ENCODE measurements at regions not wholly inside any gene's neighbourhood (a gene's known extent, or its start where the extent isn't known, plus 50 kb on each side); places are given as distances from the start of the nearest gene placed in this dataset.

DNA sequence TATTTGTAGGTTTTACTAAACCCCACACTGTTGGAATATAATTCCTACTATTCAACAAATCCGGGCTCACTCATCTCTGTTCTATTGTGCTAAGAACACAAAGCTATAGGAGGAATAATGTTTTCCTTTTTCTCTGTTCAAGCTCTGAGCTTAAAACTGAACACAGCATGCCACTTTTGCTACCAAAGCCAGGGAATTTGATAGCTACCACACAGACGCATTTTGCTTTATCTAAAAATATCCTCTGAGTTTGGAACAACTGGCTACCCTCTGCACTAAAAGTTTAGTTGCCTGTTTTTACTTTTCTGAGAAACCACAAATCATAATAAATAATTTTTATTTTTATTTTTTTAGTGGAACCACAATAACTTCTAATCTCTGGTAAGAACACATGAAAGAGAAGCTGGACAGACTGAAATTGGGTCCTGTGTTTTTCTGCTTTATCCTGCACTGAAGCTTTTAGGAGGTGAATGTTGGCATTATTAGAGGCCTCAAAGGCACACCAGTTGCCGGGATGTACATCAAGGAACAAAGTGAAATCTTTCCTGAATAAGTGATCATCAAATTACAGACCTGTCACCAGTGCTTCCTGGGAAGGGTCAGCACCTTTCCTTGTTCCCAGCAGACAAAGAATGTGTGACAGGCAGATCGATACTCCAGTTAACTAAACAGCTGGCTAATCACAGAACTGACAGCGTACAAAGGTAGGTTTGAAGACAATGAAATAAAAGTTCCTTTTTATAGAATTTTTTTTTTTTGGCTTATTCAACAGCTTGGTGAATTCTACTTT lies 523.2 kb upstream of the TENM4 start:
- WGBS (ENCODE audit: missing lambda C conversion rate) = under 1% methylated on average over 5 of the region's 5 CpGs

DNA sequence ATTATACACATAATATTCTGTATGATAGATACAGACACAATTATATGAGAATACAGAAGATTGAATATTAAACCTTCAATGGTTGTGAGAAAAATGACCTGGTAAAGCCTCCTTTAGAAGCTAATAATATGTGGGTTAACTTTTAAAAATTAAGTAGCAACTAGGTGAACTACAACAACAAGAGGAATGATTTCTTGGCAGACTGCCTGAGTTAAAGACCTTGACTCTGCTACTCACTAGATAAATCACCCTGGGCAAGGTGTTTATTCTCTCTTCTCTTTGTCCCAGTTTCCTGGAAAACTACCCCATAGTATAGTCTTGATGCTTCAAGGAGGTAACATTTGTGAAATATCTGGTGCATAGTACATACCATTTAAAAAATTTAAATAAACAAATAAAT lies 519.6 kb upstream of the TENM4 start:
- H3K4me1 ChIP-seq = no peaks in the 10 kb centered on the region
- FAIRE-seq = no peak
- ChIA-PET POLR2A (no interaction called here), CTCF (no interaction called here)
- no peak overlapping the region for H3K27ac ChIP-seq
- no peak for ATAC-seq
- H3K9me3 ChIP-seq = peaks cover 5% of the 10 kb centered on the region; the same call in 1 of the 3 replicates
- no peak overlapping the region for H3K4me3 ChIP-seq
- no peak overlapping the region for H3K4me2 ChIP-seq
- no peak for DNase-seq (ENCODE audit: low read depth in 1 of 2, low spot score in 1 of 2)
- TF ChIP-seq, protein P1, sequence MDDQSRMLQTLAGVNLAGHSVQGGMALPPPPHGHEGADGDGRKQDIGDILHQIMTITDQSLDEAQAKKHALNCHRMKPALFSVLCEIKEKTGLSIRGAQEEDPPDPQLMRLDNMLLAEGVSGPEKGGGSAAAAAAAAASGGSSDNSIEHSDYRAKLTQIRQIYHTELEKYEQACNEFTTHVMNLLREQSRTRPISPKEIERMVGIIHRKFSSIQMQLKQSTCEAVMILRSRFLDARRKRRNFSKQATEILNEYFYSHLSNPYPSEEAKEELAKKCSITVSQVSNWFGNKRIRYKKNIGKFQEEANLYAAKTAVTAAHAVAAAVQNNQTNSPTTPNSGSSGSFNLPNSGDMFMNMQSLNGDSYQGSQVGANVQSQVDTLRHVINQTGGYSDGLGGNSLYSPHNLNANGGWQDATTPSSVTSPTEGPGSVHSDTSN (IDR thresholded peaks at IDR 0.05) = no peak
- no peak for TF ChIP-seq CEBPB (IDR thresholded peaks at IDR 0.05)
- no peak for TF ChIP-seq NFE2L2 (conservative IDR thresholded peaks at IDR 0.05; ENCODE audit: low read length)
- TF ChIP-seq, protein P2, sequence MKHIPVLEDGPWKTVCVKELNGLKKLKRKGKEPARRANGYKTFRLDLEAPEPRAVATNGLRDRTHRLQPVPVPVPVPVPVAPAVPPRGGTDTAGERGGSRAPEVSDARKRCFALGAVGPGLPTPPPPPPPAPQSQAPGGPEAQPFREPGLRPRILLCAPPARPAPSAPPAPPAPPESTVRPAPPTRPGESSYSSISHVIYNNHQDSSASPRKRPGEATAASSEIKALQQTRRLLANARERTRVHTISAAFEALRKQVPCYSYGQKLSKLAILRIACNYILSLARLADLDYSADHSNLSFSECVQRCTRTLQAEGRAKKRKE (CRISPR knock-in tag; IDR thresholded peaks at IDR 0.05; ENCODE audit: low read depth) = no peak
- no peak for TF ChIP-seq FOSL2 (IDR thresholded peaks at IDR 0.05)
- no peak for TF ChIP-seq FOSL2 (CRISPR knock-in tag; IDR thresholded peaks at IDR 0.05)
- no peak for TF ChIP-seq ESRRA (IDR thresholded peaks at IDR 0.05; ENCODE audit: borderline replicate concordance, low read length)
- TF ChIP-seq JUNB (IDR thresholded peaks at IDR 0.05) = no peak
- TF ChIP-seq ZC3H11A (IDR thresholded peaks at IDR 0.05) = no peak
- TF ChIP-seq HDAC2 (IDR thresholded peaks at IDR 0.05) = no peak
- TF ChIP-seq RNF2 (IDR thresholded peaks at IDR 0.05; ENCODE audit: borderline replicate concordance, low read depth) = no peak
- TF ChIP-seq, protein P3, sequence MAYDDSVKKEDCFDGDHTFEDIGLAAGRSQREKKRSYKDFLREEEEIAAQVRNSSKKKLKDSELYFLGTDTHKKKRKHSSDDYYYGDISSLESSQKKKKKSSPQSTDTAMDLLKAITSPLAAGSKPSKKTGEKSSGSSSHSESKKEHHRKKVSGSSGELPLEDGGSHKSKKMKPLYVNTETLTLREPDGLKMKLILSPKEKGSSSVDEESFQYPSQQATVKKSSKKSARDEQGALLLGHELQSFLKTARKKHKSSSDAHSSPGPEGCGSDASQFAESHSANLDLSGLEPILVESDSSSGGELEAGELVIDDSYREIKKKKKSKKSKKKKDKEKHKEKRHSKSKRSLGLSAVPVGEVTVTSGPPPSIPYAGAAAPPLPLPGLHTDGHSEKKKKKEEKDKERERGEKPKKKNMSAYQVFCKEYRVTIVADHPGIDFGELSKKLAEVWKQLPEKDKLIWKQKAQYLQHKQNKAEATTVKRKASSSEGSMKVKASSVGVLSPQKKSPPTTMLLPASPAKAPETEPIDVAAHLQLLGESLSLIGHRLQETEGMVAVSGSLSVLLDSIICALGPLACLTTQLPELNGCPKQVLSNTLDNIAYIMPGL (CRISPR knock-in tag; IDR thresholded peaks at IDR 0.05; ENCODE audit: borderline replicate concordance) = no peak
- no peak for TF ChIP-seq KDM5A (IDR thresholded peaks at IDR 0.05)
- TF ChIP-seq MYC (IDR thresholded peaks at IDR 0.05; ENCODE audit: borderline replicate concordance, low read length) = no peak
- no peak for TF ChIP-seq CBX8 (IDR thresholded peaks at IDR 0.05)

More for the DNA sequence above, 523.2 kb upstream of the TENM4 start:
- POLR2A ChIA-PET = no interaction called here
- Histone ChIP-seq H3K4me1 (no peaks in the 10 kb centered on the region), H3K9me3 (peaks cover 3% of the 10 kb centered on the region; the same call in 1 of the 3 replicates), H3K27ac (no peak overlapping the region), H3K4me3 (no peak overlapping the region), H3K4me2 (no peak overlapping the region)
- CTCF ChIA-PET = no interaction called here
- no peak for ATAC-seq
- TF ChIP-seq CBX8 (IDR thresholded peaks at IDR 0.05) = no peak
- no peak for TF ChIP-seq TFCP2L1 (CRISPR knock-in tag; IDR thresholded peaks at IDR 0.05)
- no peak for TF ChIP-seq PHF8 (IDR thresholded peaks at IDR 0.05; ENCODE audit: borderline replicate concordance, low read depth)
- no peak for TF ChIP-seq RFX5 (IDR thresholded peaks at IDR 0.05)
- DNase-seq (ENCODE audit: low read depth in 1 of 2, low spot score in 1 of 2) = no peak
- no peak for FAIRE-seq

DNA sequence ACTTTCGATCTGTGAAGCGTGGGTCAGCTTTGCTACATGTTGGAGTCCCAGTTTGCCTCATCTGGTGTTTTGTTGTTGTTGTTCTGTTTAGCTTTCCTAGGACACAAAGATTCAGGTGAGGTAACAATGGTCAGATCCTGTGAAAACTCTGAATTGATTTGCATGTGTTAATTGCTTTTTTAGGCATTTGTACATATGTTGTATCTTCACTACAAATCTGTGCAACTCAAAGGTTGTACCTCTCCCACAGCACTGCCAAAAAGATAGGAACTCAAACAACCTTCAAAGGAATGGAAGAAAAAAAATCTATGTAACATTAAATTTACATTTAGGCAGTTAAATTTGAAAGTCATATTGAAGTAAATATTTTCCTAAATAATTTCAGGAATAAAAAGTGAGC lies 518.5 kb upstream of the TENM4 start:
- H3K4me2 ChIP-seq = no peak overlapping the region
- H3K9me3 ChIP-seq = peaks cover 5% of the 10 kb centered on the region; the same call in 1 of the 3 replicates
- DNase-seq (ENCODE audit: low read depth in 1 of 2, low spot score in 1 of 2) (no peak), FAIRE-seq (no peak), ATAC-seq (no peak)
- ChIA-PET CTCF (interaction anchor here (1.0 kb wide), 1 partner anchor 9 kb away, joined by 3 read pairs; no protein-coding TSS in a partner anchor), POLR2A (no interaction called here)
- no peak overlapping the region for H3K27ac ChIP-seq
- 0% methylated on average over 2 of the region's 2 CpGs for WGBS (ENCODE audit: missing lambda C conversion rate)
- H3K4me1 ChIP-seq = no peaks in the 10 kb centered on the region
- H3K4me3 ChIP-seq = no peak overlapping the region
- TF ChIP-seq HDAC2 (IDR thresholded peaks at IDR 0.05) = no peak
- TF ChIP-seq, protein P4, sequence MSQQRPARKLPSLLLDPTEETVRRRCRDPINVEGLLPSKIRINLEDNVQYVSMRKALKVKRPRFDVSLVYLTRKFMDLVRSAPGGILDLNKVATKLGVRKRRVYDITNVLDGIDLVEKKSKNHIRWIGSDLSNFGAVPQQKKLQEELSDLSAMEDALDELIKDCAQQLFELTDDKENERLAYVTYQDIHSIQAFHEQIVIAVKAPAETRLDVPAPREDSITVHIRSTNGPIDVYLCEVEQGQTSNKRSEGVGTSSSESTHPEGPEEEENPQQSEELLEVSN (IDR thresholded peaks at IDR 0.05; ENCODE audit: borderline replicate concordance, low read depth) = no peak
- TF ChIP-seq RARB (CRISPR knock-in tag; IDR thresholded peaks at IDR 0.05) = no peak
- no peak for TF ChIP-seq FOSL2 (IDR thresholded peaks at IDR 0.05)
- TF ChIP-seq FOSL2 (CRISPR knock-in tag; IDR thresholded peaks at IDR 0.05) = no peak
- TF ChIP-seq FOSB (CRISPR knock-in tag; IDR thresholded peaks at IDR 0.05) = no peak
- TF ChIP-seq HEYL (CRISPR knock-in tag; IDR thresholded peaks at IDR 0.05) = no peak
